ENCODE measurements at regions not wholly inside any gene's neighbourhood (a gene's known extent, or its start where the extent isn't known, plus 50 kb on each side); places are given as distances from the start of the nearest gene placed in this dataset.

GRCh38 chrX:46375831-46376230, 169.4 kb downstream of the ZNF674 start:
- WGBS (ENCODE audit: insufficient coverage, low coverage, low lambda C conversion rate, missing lambda C conversion rate) = 42% methylated on average over 3 of the region's 3 CpGs
- Histone ChIP-seq H3K4me3 (no peak overlapping the region), H3K27me3 (no peaks in the 10 kb centered on the region), H3K27ac (no peak overlapping the region), H3K4me1 (no peaks in the 10 kb centered on the region), H3K9me3 (no peaks in the 10 kb centered on the region), H3K36me3 (no peaks in the 10 kb centered on the region)
- ATAC-seq (no peak), DNase-seq (no peak)
- intact Hi-C loops (cut with DNase I) = no loop called here
- no peak for TF ChIP-seq CTCF (IDR thresholded peaks at IDR 0.05)
- no peak for TF ChIP-seq POLR2A (IDR thresholded peaks at IDR 0.05)

GRCh38 chrX:46374371-46374770, 170.8 kb downstream of the ZNF674 start:
- TF ChIP-seq CTCF (IDR thresholded peaks at IDR 0.05) (no peak), POLR2A (IDR thresholded peaks at IDR 0.05) (no peak)
- Histone ChIP-seq H3K36me3 (no peaks in the 10 kb centered on the region), H3K4me1 (no peaks in the 10 kb centered on the region), H3K27me3 (no peaks in the 10 kb centered on the region), H3K27ac (no peak overlapping the region), H3K9me3 (no peaks in the 10 kb centered on the region), H3K4me3 (no peak overlapping the region)
- 0% methylated on average over 1 of the region's 1 CpG for WGBS (ENCODE audit: insufficient coverage, low coverage, low lambda C conversion rate, missing lambda C conversion rate)
- intact Hi-C loops (cut with DNase I) = no loop called here
- ATAC-seq = no peak
- DNase-seq = no peak

- WGBS (ENCODE audit: insufficient coverage, low coverage, low lambda C conversion rate, missing lambda C conversion rate) = 71% methylated on average over 2 of the region's 2 CpGs
- ATAC-seq (no peak), DNase-seq (no peak)
- no peaks in the 10 kb centered on the region for H3K9me3 ChIP-seq
- H3K27me3 ChIP-seq = no peaks in the 10 kb centered on the region
- H3K4me3 ChIP-seq = no peak overlapping the region
- intact Hi-C loops (cut with DNase I) = no loop called here
- no peak overlapping the region for H3K27ac ChIP-seq
- H3K4me1 ChIP-seq = no peaks in the 10 kb centered on the region
- no peak for TF ChIP-seq POLR2A (IDR thresholded peaks at IDR 0.05)
- TF ChIP-seq CTCF (IDR thresholded peaks at IDR 0.05) = no peak
- H3K36me3 ChIP-seq = no peaks in the 10 kb centered on the region
These were observed 177.7 kb downstream of the ZNF674 start for GRCh38 chrX:46367491-46367890.

- ATAC-seq = no peak
- no peak for TF ChIP-seq CTCF (IDR thresholded peaks at IDR 0.05)
- TF ChIP-seq POLR2A (IDR thresholded peaks at IDR 0.05) = no peak
- Histone ChIP-seq H3K27ac (no peak overlapping the region), H3K4me3 (no peak overlapping the region), H3K4me1 (no peaks in the 10 kb centered on the region), H3K9me3 (no peaks in the 10 kb centered on the region), H3K27me3 (no peaks in the 10 kb centered on the region), H3K36me3 (no peaks in the 10 kb centered on the region)
- intact Hi-C loops (cut with DNase I) = no loop called here
- WGBS (ENCODE audit: insufficient coverage, low coverage, low lambda C conversion rate, missing lambda C conversion rate) = 72% methylated on average over 2 of the region's 2 CpGs
- no peak for DNase-seq
These were observed 178.6 kb downstream of the ZNF674 start for GRCh38 chrX:46366381-46367207.
